ENCODE measurements at regions not wholly inside any gene's neighbourhood (a gene's known extent, or its start where the extent isn't known, plus 50 kb on each side); places are given as distances from the start of the nearest gene placed in this dataset.

DNA sequence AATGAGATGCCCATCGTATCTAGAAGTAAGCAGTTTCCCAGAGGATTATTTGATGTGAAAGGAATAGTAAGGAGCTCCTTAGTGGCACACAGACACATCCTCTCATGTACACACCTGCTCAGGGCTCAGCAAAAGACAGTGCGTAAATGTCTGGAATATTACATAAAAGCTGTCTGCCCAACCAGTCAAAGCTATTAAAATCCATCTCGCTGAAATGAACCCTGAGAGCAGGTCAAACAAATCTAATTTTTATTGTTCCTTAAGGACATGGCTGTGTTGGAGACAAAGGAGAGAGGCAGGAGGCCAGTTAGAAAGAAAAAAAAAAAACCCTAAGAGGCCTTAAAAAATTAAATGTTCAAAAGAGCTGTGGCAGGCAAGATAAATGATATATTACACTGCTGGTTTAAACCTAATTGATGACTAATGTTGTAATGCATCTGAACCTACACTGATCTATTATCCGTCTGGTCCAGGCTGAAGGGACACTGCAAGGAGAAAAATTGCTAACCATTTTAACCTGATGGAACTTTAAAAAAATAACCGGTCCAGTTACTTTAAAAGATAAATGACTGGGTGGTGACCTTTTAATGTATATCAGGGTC, 58.5 kb upstream of the FGGY start:
- no peak overlapping the region for H3K27ac ChIP-seq (ENCODE audit: low read depth, low read length)
- WGBS, 3 donors: 81 to 93% (median 90%) methylated on average over 5 of the region's 5 CpGs

DNA sequence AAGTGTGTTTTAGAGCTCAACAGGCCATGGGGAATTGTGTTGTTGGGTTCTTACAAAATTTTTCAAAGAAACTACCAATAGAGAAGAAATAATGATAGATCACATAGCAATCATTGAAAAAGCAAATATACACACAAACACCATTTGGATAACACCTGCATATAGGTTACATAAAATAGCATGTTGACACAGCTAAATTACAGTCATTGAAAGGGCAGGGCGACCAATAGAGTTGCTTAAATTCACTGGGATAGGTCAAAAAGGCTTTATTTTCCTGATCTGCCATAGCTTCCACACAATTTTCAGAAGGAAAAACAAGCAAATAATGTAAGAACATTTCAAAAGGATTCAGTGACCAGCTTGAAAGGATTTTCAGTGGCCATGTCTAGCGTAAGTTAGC, 57.9 kb upstream of the FGGY start:
- no peak overlapping the region for H3K27ac ChIP-seq (ENCODE audit: low read depth, low read length)
- 93 to 98% (median 95%) methylated on average over 2 of the region's 2 CpGs for WGBS, 3 donors

DNA sequence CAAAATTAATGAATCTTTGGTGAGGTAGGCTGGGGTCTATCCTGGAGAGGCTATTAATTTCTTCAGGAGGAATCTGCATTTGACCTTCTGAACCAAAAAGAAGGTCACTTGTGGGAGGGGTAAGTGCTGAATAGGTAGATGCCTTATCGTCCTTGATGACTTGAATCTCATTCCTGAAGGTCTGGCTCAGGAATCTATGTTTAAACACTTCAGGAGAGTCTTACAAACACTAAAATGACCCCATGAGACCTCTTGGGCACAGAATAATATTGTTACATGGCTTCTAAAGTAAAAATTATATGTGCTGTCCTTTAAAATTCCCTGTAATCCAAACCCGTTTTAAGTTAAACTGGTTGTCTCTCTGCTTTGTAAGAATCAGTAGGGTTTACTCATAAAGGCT, 55.0 kb upstream of the FGGY start:
- H3K27ac ChIP-seq (ENCODE audit: low read depth, low read length): no peak overlapping the region
- 57 to 92% (median 92%) methylated on average over 2 of the region's 2 CpGs for WGBS, 3 donors

DNA sequence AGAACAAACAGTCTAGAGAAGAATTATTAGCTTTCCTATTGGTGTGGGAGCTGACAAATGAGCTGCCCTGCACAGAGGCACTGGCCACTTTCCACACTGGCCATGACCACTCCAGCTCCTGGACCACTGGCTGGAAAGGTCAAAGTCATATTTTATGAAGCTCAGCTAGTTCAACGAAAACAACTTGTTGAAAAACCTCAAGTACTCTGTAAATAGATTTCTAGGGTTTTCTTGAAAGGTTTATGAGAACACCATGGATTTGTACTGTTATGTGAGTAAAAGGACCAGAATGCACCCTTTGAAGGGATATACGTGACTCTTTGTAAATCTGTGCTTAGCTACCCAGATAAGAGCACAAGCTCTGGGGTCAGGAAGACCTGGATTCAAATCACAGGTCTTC, 54.5 kb upstream of the FGGY start:
- WGBS, 3 donors: 81 to 88% (median 81%) methylated on average over 2 of the region's 2 CpGs
- H3K27ac ChIP-seq (ENCODE audit: low read depth, low read length): no peak overlapping the region

DNA sequence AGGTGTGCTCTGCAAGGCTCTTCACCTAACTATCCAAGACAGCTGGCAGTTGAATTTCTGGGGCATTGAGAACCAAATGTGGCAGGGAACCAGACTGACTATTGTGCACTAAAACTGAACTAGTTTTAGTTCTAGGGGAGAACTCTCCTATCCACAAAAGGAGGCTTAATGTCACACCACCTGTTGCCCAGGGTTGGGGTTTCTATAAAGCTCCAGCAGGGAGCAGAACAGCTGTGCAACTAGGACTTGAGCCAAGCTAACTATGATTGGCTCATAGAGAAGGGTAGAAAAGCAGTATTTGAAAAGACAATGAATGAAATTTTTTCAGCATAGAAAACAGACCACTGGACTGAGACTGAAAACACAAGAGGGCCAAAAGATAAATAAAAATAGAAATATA, 53.3 kb upstream of the FGGY start:
- H3K27ac ChIP-seq (ENCODE audit: low read depth, low read length): no peak overlapping the region

DNA sequence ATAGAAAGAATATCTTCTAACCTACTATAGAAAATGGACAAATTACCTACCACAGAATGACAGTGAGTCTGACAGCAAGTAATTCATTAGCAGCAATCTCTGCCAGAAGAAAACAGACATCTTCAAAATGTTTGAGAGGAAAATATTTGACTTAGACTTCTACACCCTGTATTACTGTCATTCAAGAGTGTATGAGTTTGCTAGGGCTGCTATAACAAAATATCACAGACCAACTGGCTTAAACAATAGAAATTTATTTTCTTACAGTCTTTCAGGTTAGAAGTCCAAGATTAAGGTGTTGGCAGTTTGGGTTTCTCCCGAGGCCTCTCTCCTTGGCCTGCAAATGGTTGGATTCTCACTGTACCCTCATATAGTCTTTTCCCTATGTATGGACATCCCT, 52.9 kb upstream of the FGGY start:
- no peak overlapping the region for H3K27ac ChIP-seq (ENCODE audit: low read depth, low read length)
- WGBS, 3 donors: 95 to 100% (median 97%) methylated on average over 1 of the region's 1 CpG

DNA sequence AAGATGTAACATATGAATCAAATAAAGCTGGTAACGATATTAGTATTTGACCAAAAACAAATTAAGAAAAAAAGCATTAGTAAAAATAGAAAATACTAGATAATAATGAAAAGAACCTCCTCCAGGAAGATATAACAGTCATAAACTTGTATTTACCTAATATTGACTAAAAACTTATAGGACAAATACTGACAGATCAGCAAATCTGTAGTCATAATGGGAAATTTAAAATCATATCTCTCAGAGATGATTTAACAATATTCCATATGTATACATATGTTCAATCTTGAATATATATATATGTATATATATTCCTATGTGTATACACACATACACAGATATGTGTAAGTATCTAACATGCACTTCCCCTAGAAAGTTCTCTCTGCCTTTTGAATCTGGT, 52.0 kb upstream of the FGGY start:
- 91 to 100% (median 96%) methylated on average over 1 of the region's 1 CpG for WGBS, 3 donors
- H3K27ac ChIP-seq (ENCODE audit: low read depth, low read length): no peak overlapping the region

Data from adipose tissue (tissue), 3 donors.